HCT116 (cell line): ENCODE measurements at regions not wholly inside any gene's neighbourhood (a gene's known extent, or its start where the extent isn't known, plus 50 kb on each side); places are given as distances from the start of the nearest gene placed in this dataset.

Experiments used
- CTCF ChIP-seq, 3 experiments: fragments of 200-600 bp in 1 of 3; sonication (generic) in 1 of 3; IDR thresholded peaks in 2 of 3; conservative IDR thresholded peaks in 1 of 3; 2 replicates each; pipeline ENCODE4 v1.5.1; 2012 to 2017; ENCODE audit warnings: low read depth in 2 of 3, low read length in 2 of 3, antibody characterized with exemption in 1 of 3, borderline replicate concordance in 1 of 3, control low read depth in 1 of 3, mild to moderate bottlenecking in 1 of 3, mixed read lengths in 1 of 3, mixed run types in 1 of 3, moderate library complexity in 1 of 3; ENCODE audit not compliant: insufficient read depth in 1 of 3
- EZH2 ChIP-seq: fragments of 200-600 bp; sonication (generic); IDR thresholded peaks from 2 replicates; pipeline ENCODE4 v1.6.1; 2017; ENCODE audit warnings: antibody characterized with exemption, mixed run types
- POLR2A ChIP-seq: IDR thresholded peaks from 2 replicates; pipeline ENCODE4 v1.7.0; 2011; ENCODE audit warnings: borderline replicate concordance; ENCODE audit not compliant: insufficient read depth, insufficient read length; ENCODE audit errors: extremely low read depth
- POLR2AphosphoS5 ChIP-seq: IDR thresholded peaks from 2 replicates; pipeline ENCODE4 v1.6.1; 2011; ENCODE audit warnings: mild to moderate bottlenecking, low read depth, low read length, moderate library complexity
- ZBTB33 ChIP-seq: IDR thresholded peaks from 2 replicates; pipeline ENCODE4 v1.6.1; 2011; ENCODE audit warnings: mild to moderate bottlenecking, low read length, moderate library complexity; ENCODE audit not compliant: insufficient replicate concordance; ENCODE audit errors: extremely low read depth

- TF ChIP-seq CTCF (IDR thresholded peaks at IDR 0.05 in 2 of 3, conservative IDR thresholded peaks at IDR 0.05 in 1 of 3; ENCODE audit: borderline replicate concordance in 1 of 3, insufficient read depth in 1 of 3, low read depth in 2 of 3, low read length in 2 of 3) (no peak), ZBTB33 (no peak), EZH2 (no peak), POLR2AphosphoS5 (no peak), POLR2A (no peak)
Measured at GRCh38 chr3:177620073-177620472, 422.8 kb upstream of the TBL1XR1 start.
